ENCODE measurements at regions not wholly inside any gene's neighbourhood (a gene's known extent, or its start where the extent isn't known, plus 50 kb on each side); places are given as distances from the start of the nearest gene placed in this dataset.

DNA sequence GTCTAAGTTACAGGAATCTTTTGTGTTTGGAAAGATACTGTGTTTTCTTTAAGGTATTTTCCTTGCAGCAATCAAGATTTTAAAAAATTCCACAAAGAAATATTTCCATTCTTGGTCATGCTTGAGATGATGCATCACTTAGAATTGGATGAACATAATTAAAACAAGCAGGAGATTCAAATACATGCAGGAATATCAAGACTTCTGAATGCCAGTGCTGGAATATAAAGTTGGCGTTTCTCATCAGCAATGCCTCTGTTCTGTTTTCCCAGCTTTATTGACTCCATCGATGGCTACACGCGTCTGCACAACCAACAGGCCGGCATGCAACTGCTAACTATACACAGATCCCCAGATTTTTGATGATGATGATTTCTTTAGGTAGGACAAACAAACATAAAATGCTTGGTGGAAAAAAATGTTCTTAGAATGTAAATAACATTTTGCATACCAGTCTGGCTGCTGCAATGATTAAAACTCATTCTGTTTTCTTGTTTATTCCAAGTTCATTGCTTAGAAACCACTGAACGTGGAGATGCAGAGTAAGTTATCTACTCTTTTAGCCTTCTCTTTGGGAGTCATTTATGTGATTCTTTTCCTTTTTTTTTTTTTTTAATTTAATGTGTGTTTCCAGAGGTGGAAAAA is 91.3 kb upstream of the FAM171A1 start:
- DNase-seq = no peak

DNA sequence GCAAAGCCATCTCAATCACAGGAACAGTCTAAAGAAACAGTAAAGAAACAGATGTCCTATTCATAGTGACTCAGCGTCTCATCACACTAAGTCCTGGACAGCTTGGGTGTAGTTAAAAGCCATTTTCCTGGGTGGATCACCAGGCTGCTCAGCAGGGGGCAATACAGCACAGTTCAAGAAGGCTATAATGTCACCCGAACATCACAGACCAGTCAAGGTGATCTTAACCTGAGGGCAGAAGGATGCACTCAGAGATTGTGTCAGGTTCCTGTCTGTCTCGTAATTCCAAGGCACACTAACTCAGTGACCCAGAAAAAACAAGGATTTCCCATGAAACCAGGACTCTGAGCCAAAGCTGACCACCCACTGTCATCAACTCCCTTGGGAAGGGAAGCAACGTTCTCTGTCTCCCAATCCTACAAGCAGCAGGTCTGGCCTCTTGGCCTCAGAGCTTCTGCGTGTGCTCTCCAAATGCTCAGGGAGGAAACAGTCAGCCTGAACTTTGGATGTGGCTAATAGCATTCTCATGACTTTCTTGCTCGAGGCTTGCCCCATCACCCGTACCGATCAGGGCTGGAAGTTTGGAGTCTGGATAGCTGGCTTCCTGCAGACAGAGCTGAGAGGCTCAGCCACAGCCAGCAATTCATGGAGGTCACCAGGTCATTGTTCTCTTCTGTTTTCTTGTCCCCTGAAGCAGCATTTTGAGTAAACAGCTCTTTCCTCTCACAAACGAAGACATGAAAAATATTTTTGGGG is 90.4 kb upstream of the FAM171A1 start:
- DNase-seq = no peak

DNA sequence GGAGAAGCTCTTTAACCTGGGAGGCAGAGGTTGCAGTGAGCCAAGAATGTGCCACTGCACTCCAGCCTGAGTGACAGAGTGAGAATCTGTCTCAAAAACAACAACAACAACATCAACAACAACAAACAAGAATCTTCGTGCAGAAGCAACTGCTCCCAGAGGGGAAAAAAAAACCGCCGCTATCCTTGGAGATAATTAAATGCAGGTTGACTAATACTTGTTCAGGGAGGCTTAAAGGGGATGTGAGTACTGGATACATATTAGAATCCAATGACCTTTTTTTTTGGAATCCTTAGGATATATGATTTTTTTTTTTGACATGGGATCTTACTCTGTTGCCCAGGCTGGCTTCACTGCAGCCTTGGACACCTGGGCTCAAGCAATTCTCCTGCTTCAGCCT is 89.6 kb upstream of the FAM171A1 start:
- no peak for DNase-seq

DNA sequence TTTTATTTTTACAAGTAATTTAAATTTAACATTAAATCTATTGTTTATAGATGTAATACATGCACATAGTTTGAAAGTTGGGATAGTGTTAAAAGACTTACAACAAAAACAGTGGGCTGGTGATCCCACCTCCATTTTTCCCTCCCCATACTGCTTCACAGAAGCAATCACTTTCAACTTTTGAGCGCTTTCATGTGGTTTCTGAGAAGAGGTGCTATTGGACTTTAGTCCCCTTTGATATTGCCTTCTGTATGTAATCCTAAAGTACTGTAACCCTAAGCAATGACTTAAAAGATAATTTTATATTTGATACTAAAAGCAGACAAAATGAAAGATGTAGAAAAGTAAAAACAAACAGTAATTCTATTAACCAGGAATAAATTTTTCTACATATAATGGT is 88.1 kb upstream of the FAM171A1 start:
- DNase-seq = no peak

DNA sequence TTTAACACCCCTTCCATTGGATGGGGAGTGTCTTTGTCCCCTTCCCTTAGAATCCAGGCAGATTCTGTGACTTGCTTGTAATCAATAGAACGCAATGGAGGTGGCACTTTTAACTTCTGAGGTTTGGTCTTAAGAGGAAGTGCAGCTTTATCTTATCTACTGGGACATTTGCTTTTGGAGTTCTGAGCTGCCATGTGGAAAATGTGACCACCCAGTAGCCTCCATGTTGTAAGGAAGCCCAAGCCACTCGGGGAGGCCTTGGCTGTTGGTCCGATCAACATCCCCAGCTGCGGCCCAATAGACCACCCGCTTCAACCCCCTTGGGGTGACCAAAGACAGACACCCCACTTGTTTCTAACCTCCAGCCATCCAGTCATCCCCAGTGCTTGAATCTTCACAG is 86.3 kb upstream of the FAM171A1 start:
- DNase-seq = no peak

DNA sequence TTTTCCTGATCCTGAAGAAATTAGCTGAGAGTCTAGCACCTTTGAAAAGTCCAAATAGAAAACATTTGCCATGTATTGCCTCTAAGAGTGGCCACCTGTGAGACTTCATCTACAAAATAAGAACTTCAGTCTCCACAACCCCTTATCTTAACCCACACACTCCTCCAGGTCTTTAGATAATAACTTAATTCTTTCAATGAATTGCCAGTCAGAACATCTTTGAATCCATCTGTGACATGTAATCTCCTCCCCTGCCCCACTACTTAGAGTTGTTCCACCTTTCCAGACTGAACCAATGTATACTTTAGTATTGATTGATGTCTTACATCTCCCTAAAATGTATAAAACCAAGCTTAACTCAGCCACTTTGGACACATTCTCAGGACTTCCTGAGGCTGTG is 84.4 kb upstream of the FAM171A1 start:
- DNase-seq = no peak

DNA sequence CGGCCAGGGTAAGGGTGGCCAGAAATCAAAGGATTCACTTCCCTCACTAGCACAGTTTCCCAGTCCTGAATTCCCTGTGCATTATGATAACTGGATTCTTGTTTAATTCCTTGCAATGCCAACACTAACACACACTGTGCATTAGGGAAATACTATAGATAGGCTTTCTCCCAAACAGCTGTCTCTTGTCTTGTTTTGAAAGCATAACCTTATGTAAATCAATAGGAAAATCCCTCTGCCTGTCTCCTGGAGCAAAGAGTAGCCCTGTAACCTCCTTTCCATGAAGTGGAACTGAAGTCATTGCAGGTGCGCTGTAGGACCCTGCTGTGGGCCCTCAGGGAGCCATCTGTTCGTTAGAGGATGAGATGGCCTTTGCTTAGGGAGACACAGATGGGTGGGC is 82.8 kb upstream of the FAM171A1 start:
- DNase-seq = no peak

DNA sequence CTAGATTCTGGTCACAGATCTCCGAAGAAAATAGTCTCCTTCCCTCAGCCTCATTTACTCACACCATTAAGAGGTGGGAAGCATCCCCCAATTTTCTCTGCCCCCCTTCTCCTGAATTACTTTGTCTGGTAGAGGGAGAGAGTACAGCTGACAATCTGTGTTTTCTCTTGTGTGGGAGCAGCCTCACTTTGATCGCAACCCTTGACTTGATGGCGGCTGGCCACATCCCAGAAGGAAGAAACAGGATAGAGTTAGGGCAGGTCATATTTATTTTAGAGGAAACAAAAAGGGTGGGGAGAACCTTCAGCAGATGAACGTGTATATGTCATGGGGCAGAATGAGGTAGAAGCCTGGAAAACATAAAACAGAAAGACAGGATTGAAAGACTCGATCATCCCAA is 82.4 kb upstream of the FAM171A1 start:
- no peak for DNase-seq

DNA sequence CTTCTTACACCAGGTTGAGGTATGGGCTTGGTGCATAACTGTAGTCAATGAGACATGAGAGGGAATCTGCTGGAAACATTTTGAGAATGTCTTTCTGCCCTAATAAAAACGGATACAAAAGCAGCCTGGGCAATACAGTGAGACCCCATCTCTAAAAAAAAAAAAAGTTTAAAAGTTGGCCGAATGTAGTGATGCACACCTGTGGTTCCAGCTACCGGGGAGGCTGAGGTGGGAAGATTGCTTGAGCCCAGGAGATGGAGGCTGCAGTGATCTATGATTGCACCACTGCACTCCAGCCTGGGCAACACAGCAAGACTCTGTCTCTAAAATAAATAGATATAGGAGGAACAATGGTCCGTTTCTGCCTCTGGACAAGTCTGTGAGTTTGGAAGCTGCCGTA is 81.5 kb upstream of the FAM171A1 start:
- DNase-seq = no peak

DNA sequence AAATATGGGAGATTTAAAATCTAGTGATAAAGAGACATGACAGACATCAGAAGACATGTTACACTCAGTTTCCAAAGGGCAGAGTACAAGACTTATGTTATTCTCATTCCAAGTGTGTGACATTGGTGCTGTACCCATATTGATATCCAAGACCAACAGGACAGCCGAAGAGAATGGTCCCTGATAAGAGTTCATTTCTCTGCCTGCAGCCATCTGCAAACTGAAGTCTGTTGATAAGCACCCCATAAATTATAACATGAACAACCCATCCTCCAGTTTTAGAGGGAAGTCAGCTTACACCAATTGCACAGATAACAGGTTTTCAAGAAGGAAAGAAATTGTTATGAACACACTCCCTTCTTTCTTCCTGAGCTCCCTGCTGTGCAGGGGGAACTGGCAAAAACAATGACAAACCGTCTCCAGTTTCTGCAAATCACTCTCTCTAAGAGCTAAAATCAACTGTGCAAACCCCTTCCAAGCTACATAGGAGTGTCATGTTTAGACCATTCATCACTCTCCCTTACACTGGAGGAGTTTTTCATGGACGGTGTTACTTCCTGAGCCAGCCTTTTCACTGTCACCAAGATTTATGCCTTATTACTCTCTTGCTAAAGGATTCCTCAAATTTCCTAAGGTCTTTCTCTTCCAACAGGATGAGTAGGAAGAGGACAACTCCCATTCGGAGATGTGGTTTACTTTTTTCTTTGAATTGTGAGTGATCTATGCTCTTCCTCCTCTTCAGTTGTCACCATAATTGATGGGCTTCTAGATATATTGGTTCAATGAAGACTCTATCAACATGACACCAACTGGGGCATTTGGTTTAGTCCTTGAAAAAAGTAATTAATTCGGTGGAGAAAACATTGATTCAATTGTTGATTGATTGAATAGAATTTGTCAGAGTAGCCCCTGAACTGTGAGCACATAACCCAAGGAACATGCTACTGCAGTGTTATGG is 80.3 kb upstream of the FAM171A1 start:
- DNase-seq = no peak

DNA sequence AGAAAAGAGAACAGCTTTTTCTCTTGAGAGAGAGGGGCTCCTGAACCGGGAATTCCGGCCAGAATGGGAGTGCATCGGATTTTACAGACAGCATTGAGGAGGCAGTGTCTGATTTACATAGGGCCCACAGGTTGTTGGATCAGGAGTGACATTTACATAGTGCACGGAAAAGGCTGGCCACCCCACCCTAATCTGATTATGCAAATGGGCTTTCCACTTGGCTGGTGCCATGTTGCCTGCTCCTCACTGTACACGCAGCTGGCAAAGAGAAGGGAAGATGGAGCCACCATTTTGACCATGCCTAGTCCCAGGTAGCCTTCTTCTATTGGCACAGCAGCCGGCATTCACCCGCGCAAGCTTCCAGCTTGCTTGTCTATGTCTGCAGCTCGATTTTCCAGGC is 77.5 kb upstream of the FAM171A1 start:
- DNase-seq = no peak

DNA sequence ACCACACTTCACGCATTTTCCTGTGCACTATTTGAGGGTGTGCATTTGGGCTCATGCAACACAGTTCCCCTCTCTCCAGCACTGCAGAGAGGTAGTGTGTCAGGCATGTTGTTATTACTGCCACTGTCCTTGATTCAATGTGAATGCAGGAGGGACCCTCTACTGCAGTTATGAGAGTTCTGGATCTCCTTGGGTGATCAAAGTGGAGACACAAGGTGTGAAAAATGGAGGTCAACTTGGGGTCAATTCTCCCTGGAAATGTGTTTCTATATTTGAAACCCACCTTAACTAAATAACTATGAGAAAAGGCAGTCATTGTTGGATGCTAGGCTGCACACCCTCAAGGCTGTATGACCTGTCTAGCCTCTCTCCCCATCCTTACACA is 73.9 kb upstream of the FAM171A1 start:
- no peak for DNase-seq

DNA sequence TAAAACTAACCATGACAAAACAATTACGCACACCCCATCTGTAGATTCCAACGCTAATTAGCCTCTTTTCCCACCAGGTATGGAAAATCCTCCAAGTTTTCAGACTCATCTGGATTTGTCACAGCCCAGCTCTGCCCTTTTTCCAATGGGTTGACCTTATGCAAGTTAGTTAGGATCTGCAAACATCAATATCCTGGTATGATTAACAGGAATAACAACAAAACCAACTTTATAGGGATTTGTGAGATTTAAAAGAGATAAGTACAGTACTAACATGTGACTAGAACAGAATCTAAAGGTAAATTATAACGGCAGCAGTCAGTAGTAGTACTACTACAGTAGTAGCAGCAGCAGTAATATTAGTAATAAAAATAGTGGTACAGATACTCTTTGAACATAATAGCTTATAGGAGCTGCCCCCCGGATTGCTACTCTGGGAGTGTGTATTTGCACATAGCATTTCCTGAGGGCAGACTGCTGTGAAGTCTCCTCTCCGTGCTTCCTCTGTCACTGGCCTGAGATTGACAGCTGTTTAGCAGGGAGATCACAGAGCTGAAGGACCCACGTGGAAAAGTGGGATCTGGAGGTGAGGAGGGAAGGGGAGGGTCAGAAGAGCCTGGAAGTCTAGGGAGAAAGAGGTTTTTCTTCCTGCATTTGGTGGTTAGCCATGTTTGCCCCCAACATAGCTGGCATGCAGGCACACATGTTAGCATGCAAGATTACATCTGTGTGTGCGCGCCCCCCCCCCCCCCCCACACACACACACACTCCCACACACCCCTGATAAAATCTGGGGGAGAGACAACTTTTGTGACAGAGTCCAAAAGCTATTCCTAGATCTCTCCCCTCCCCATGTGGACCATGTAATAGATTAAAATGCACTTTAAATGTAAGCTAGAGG is 73.3 kb upstream of the FAM171A1 start:
- DNase-seq = no peak

DNA sequence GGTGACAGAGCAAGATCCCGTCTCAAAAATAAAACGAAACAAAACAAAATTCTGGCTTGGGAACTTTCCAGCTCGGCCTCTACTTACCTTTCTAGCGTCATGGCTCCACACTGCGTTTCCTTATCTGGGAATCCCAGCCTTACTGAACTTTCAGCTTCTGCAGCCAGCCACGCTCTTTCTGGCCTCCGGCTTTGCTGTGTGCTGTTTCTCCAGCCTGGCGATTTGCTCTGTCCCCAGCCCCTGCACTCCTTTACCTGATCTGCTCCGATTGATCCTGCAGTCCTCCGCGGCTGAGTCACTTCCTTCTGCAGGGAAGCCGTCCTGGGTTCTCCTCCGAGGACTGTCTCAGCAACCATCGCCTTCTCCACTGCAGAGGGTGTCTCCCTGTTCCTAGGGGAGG is 71.0 kb upstream of the FAM171A1 start:
- DNase-seq = no peak

DNA sequence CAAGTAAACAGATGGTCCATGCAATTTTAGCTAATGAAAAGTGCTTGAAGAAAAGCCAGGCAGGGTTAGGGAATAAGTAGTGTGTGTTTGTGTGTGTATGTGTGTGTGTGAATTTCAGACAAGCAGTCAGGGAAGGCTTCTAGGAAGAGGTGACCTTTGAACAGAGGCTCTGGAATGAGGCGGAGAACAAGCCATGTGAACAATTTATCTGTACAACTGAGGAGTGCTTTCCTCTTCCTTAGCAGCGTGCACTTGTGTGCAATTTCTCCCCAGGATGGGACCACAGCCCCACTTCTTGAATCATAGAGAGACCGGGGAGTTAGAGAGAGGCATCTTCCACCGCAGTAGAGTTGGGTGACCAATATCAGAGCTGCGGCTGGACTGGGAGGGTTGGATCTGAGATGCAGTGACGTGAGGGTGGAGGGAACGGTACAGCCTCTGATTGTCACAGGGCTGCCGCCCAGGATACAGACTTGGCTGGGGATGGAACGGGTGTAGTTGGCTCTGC is 69.2 kb upstream of the FAM171A1 start:
- DNase-seq = no peak

DNA sequence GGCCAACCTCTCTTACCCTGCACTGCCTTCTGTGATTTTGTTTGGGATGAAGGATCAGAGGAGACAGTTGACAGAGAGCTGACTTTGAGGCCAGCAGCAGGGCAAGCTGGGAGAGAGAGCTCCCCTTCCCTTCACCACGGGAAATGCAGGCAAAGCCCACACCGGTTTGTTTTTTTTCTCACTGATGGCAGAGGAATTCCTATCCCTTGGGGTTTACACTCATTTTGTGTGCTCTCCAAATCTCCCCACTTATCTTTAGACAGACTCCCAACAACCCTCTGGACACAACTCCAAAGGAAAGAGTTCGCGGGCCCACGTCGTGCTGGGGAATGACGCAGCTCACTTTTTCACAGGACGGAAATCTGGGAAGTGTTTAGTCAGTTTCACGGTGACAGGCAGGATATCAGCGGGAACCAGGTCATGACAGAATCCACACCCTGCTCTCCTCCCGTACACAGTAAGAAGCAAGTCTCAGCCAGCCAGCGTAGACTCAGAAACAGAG is 68.3 kb upstream of the FAM171A1 start:
- no peak for DNase-seq

DNA sequence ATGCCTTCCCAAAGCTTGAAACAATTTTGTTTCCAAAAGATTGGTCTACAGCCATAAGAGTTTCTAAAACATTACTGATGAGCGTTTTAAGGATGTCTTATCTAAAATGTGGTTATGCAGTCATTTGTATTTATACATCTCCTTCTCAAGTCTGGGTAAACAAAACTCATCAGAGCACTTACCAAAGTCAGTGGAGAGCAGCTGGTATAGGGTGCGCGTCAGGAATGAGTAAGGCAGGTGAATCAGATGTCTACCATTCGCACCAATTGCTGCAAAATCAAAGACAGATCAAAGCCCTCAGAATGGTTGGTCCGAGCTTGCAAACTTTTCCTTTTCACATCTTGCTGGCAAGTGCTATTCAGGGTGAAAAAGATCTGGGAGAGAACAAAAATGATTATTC is 65.6 kb upstream of the FAM171A1 start:
- DNase-seq = no peak

DNA sequence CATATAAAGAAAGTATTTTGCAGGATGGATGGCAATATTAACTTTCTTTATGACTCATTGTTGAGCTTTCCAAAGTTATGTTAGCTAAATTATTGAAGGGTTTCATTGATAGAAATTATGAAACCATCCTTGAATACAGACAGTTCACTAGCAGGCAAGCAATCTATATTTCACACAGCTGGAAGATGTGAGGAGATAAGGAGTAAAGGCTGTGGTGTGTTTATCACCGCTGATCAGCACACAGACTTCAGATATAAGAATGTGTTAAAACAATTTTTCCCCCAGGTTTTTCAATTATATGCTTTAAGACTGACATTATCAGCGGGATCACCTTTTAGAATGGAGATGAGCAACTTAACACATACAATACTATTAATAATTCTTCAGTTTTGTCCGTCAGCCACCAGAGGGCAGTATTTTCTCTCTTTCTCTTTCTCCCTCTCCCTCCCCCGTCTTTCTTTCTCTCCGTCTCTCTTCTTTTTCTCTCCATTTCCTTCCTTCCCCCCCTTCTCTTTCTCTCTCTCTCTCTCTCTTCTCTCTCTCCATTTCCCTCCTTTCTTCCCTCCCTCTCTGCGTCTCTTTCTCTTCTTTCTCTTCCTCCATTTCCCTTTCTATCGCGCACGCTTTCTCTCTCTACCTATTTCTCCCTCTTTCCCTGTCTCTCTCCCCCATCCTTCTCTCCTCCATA is 62.9 kb upstream of the FAM171A1 start:
- peak; percentile 39 to 46 for DNase-seq

DNA sequence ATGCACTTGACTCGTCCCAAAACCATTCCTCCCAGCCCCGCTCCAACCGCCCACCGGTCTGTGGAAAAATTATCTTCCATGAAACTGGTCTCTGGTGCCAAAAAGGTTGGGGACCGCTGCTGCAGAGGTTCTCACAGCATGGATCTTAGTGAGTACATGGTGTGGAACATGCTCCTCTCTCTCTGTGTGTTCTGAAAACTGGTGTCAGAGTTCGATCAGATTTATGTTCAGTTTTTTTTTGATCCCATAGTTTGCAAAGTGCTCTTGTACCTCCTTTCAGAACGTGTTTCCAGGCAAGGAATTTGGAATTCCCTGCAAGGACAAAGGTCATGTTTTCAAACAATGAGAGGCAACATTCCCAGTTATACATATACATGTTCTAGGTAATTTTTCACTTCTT is 61.2 kb upstream of the FAM171A1 start:
- DNase-seq = no peak

DNA sequence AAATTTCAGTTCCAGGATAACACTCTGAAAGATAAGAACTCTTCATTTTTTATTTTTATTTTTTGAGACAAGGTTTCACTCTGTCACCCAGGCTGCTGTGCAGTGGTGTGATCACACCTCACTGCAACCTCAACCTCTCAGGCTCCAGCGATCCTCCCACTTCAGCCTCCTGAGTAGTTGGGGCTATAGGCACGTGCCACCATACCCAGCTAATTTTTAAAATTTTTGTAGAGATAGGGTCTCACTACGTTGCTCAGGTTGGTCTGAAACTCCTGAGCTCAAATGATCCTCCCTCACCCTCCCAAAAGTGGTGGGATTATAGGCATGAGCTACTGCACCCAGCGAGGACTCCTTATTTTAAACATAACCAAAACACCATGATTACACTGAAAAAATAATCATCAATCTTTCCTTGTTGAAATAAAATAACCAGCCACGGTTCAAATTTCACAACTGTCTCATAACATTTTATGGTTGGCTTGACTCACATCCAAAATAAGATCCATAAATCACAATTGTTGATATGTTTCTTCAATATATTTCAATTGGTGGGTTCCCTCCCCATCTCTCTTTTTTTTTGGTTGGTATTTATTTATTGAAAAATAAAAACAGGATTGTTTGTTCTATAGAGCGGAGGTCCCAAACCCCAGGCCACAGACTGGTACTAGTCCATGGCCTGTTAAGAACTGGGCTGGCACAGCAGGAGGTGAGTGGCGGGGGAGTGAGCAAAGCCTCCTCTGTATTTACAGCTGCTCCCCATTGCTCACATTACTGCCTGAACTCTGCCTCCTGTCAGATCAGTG is 60.1 kb upstream of the FAM171A1 start:
- DNase-seq = no peak

DNA sequence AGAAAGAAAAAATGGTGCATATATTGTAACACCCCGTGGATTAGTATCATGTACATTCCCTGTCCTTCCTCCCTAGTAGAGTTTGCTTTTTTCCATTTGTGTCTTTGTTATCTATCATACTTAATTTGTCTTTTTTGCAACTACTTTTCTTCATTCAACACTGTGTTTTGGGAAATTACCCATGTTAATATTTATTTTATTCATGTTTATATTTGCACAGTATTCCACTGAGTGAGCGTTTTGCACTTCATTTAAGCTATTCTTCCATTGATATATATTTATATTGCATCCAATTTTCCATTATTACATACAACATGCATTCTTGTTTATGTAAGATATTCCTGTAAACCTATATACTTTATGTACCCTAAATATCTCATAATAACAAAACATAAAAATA is 57.6 kb upstream of the FAM171A1 start:
- no peak for DNase-seq
